OCI-LY1 (cell line): ENCODE measurements at regions not wholly inside any gene's neighbourhood (a gene's known extent, or its start where the extent isn't known, plus 50 kb on each side); places are given as distances from the start of the nearest gene placed in this dataset.

Experiments
- CTCF ChIP-seq: fragments of 200-600 bp; sonication (generic), shearing (Covaris generic); IDR thresholded peaks from 2 replicates; pipeline ENCODE4 v1.5.1; 2017; ENCODE audit warnings: mild to moderate bottlenecking, antibody characterized with exemption, low read length, moderate library complexity, mixed read lengths
- EZH2 ChIP-seq: fragments of 200-600 bp; sonication (generic), shearing (Covaris generic); IDR thresholded peaks from 2 replicates; pipeline ENCODE4 v1.8.0; 2017; ENCODE audit warnings: borderline replicate concordance, mixed run types, mild to moderate bottlenecking, antibody characterized with exemption, low read length, moderate library complexity, mixed read lengths

- TF ChIP-seq CTCF: no peak
- TF ChIP-seq EZH2: no peak
Measured at GRCh38 chr12:78338054-78338785, 507.5 kb downstream of the NAV3 start.
